AG04449 (cell line): ENCODE measurements at regions not wholly inside any gene's neighbourhood (a gene's known extent, or its start where the extent isn't known, plus 50 kb on each side); places are given as distances from the start of the nearest gene placed in this dataset.

Experiments used
- CTCF ChIA-PET: fragments of 350-600 bp; formaldehyde crosslinking; extraction: SDS; loops from one replicate; lab custom pipeline; 2021; ENCODE audit warnings: antibody characterized with exemption; lab: Yijun Ruan, JAX
- POLR2A ChIA-PET: fragments of 400-600, 350-600 bp; formaldehyde crosslinking; extraction: SDS; loops from one replicate; lab custom pipeline; 2020; ENCODE audit warnings: antibody characterized with exemption, inconsistent platforms; lab: Yijun Ruan, JAX
- DNase-seq: peaks from one replicate; pipeline ENCODE4 v3.0.0-alpha.2; 2010; ENCODE audit warnings: low read depth, low spot score
- H3K4me3 ChIP-seq: 2 replicates; pipeline ENCODE4 v1.5.1; 2011; ENCODE audit warnings: low read depth, mild to moderate bottlenecking, control low read depth, low read length
- TF ChIP-seq, protein P1 (sequence below): IDR thresholded peaks from one replicate; pipeline ENCODE4 v1.5.1; 2011; ENCODE audit warnings: mild to moderate bottlenecking, moderate library complexity, low read length, control low read depth, inconsistent platforms; ENCODE audit not compliant: insufficient read depth; ENCODE audit errors: missing control alignments

DNA sequence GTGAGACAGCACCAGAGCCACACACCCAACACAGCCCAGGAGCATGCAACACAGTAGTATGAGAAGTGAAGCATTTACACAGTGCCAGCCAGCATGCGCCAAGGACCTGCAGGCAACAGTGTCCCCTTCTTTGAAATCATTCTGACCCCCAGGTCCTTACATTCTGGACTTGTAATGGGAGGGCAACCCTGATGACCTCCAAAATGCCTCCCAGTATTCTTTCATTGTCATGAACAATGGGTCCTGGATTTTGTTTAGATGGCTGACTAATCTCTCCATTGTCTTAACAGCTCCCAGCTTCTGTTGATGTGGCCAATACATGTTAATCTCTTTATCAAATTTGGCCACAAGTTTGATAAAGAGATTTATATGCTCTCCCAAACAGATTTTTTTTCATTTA, 417.1 kb downstream of the DMRTA1 start:
- TF ChIP-seq, protein P1, sequence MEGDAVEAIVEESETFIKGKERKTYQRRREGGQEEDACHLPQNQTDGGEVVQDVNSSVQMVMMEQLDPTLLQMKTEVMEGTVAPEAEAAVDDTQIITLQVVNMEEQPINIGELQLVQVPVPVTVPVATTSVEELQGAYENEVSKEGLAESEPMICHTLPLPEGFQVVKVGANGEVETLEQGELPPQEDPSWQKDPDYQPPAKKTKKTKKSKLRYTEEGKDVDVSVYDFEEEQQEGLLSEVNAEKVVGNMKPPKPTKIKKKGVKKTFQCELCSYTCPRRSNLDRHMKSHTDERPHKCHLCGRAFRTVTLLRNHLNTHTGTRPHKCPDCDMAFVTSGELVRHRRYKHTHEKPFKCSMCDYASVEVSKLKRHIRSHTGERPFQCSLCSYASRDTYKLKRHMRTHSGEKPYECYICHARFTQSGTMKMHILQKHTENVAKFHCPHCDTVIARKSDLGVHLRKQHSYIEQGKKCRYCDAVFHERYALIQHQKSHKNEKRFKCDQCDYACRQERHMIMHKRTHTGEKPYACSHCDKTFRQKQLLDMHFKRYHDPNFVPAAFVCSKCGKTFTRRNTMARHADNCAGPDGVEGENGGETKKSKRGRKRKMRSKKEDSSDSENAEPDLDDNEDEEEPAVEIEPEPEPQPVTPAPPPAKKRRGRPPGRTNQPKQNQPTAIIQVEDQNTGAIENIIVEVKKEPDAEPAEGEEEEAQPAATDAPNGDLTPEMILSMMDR, result no peak
- CTCF ChIA-PET, result no interaction called here
- POLR2A ChIA-PET, result no interaction called here
- no peak for DNase-seq
- no peak overlapping the region for H3K4me3 ChIP-seq

DNA sequence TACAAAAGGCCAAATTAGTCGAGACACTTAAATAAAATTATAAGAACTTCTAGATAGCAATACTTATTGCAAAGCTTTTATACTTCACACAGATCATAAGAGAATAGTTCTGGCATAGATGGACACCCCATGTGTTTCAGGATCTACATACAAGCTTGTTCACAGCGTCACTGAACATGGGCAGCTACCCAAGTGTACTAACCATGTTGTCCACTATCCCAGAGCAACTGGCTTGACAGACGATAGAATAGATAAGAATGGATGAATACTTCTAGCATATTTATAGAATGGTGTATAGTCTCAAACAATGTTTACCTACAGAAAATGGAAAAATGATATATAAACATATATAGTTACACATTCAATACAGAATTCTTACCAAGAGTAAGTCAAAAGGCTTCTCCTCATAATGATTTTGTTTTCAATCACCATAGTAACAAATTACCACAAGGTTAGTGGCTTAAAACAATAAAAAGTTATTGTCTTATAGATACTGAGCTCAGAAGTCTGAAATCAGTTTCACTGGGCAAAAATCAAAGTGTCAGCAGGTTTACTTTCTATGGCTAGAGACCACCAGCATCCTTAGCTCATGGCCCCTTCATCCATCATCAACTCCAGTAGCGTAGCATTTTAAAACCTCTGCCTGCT, 446.7 kb downstream of the DMRTA1 start:
- ChIA-PET CTCF (no interaction called here), POLR2A (no interaction called here)
- TF ChIP-seq, protein P1, result no peak
- no peak for DNase-seq
- H3K4me3 ChIP-seq, result no peak overlapping the region

DNA sequence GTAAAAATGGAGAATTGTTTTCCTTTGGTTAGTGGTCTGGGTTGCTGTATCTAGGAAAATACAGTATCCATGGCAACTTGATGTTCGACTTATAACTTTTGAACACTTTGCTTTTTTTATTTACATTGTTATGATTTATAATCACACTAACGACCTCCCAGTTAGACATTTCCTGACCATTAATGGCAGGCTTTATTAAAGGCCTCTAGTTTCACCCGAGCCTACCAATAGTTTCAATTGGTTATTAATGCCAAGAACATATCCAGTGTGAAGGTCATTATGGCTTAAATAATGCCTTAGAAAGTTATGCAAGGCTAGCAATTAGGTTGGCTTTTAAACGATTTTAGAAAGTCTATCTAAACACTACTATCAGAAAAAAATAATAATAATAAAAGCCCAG, 452.0 kb downstream of the DMRTA1 start:
- CTCF ChIA-PET, result no interaction called here
- POLR2A ChIA-PET, result no interaction called here
- no peak for DNase-seq
- H3K4me3 ChIP-seq, result no peak overlapping the region
- TF ChIP-seq, protein P1, result no peak

DNA sequence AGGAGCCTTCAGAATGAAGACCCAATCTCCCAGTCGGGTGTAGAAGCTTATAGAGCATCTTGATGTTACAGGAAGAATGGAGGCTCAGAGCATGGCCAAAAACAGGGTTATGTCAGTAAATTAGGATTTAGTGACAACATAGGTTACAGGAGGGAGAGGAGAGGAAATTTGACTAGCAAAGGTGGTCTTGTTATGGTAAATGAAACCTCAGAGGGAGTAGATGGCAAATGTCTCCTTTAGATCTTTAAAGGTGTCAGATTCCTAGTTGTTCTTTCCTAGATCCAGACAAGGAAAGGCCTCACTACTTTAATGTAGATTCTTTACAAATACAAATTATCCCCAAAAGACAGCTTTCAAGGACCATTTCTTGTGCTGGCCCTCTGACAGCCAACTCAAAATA, 465.0 kb downstream of the DMRTA1 start:
- ChIA-PET POLR2A (no interaction called here), CTCF (no interaction called here)
- TF ChIP-seq, protein P1, result no peak
- H3K4me3 ChIP-seq, result no peak overlapping the region
- DNase-seq, result no peak

DNA sequence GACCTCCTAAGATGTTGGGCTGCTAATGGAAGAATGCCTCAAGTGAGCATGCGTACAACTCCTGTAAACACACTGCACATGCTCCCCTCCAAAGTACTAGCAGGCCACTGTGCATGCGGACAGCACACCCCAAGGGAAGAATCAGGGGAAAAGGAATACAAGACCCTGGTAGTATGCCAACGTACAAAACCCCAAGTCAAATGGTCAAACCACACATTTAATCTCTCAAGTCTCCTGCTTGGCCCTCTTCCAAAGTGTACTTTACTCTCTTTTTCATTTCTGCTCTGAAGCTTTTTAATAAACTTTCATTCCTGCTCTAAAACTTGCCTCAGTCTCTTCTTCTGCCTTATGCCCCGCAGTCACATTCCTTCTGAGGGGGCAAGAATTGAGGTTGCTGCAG, 466.4 kb downstream of the DMRTA1 start:
- no peak for DNase-seq
- TF ChIP-seq, protein P1, result no peak
- POLR2A ChIA-PET, result no interaction called here
- CTCF ChIA-PET, result no interaction called here
- H3K4me3 ChIP-seq, result no peak overlapping the region

DNA sequence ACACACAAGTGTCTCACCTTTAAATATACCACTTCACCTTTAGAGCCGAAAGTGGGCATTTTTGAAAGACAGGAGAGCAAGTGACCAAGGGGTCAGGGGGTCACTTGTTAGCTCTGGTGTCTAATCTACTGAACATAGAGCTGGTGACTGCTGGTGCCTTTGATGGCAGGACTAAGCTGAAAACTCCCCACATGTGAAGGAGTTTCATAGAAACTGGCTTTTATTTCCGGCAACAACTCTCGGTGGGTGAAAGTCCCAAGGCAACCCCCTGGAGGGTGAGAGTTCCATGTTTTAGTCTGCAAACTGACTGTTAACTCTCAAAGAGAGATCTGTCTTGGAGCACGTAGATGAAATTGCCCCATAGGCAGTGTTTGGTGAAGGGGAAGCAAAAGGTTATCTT, 466.9 kb downstream of the DMRTA1 start:
- CTCF ChIA-PET, result no interaction called here
- DNase-seq, result no peak
- no peak overlapping the region for H3K4me3 ChIP-seq
- POLR2A ChIA-PET, result no interaction called here
- TF ChIP-seq, protein P1, result no peak
